GM12872 (cell line): ENCODE measurements at regions not wholly inside any gene's neighbourhood (a gene's known extent, or its start where the extent isn't known, plus 50 kb on each side); places are given as distances from the start of the nearest gene placed in this dataset.

ENCODE experiments used
- CTCF ChIP-seq: IDR thresholded peaks from 3 replicates; pipeline ENCODE4 v1.5.1; 2011; ENCODE audit warnings: low read depth, mild to moderate bottlenecking, low read length, moderate library complexity; ENCODE audit not compliant: insufficient read depth

GRCh38 chr20:22509090-22509842 is 75.1 kb downstream of the FOXA2 start:
- no peak for TF ChIP-seq CTCF

GRCh38 chr20:22508426-22508825 is 75.9 kb downstream of the FOXA2 start:
- TF ChIP-seq CTCF, result no peak

DNA sequence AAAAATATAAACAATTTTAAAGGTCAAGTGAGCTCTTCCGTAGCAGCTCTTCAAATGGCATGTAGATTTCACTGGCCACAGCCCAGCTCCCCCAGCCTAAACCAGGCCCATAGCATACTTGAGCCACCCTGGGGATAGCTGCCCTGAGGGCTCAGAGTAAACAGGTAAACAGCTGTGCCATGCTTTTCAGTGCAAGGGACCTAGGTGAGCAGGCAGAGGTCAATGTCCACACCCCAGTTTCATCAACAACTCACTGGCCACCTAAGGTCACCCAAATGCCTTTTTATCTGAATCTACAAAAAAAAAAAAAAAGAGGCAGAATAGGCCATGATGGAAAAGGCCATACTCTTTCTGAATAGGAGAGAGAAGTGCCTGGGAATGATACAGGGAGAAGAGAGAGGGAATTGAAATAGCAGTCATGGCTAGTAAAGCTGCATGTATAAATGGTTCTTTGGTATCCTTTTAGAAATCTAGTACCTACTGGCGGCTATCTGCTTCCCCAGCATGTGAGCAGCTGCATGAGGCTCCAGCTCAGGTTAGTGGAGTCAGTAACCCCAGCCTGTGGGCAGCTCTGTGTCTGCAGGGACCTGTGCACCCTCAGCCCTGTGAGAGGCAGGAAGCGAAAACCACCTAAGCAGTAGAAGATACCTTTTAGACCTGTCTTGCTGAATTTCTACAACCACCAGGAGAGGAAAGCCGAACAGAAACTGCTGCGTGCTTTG is 77.0 kb downstream of the FOXA2 start:
- TF ChIP-seq CTCF, result no peak

- no peak for TF ChIP-seq CTCF
These were observed 77.5 kb downstream of the FOXA2 start for GRCh38 chr20:22506827-22507226.

DNA sequence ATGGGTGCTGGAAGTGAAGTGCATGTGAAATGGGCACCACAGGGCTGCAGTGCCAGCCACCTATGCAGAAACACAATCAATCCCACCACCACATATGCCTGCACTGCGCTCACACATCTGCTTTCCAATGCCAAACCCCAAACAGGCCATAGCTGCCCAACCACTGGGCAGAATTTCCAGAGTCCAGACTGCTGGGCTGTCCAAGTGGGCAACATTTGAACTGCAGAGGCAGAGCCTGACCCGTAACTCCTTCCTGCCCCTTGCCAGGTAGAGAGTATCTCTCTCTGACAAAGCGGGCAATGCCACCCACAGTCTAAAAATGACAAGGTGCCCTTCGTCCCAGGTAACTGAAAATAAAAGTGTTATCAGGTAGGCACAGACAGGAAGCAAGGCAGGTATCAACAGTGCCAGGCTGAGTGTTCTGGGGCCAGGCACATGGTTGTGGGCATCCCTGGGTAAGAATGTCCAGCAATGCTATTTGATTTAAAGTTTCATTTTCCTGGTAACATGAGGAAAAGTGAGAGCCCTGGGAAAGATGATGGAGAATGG is 79.5 kb downstream of the FOXA2 start:
- TF ChIP-seq CTCF, result no peak

DNA sequence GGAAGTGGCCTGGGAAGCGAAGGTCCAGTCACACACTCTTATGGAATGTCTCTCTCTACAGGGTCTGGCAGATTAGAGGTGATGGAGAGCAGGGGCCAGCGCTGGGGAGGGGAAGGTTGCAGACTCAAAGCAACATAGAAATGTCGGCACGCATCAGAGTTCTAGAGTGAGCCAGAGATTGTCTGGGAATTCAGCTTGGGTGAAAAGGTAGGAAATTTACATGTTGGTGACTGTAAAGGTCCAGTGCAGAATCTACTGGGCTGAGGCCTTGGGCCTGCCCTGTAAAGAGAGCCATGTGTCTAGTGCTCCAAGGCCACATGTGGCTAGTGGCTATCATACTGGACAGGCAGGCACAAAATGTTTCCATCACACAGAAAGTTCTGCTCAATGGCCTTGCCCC is 80.8 kb downstream of the FOXA2 start:
- TF ChIP-seq CTCF, result no peak

GRCh38 chr20:22502731-22503191 is 81.6 kb downstream of the FOXA2 start:
- no peak for TF ChIP-seq CTCF
